CD4-positive, alpha-beta T cell treated with Interleukin-4 for 1 hour (primary cell): ENCODE measurements at regions not wholly inside any gene's neighbourhood (a gene's known extent, or its start where the extent isn't known, plus 50 kb on each side); places are given as distances from the start of the nearest gene placed in this dataset.

Source experiments
- DNase-seq, 2 donors: peaks; one replicate each; pipeline ENCODE4 v3.0.0-alpha.2; 2020 to 2022

DNA sequence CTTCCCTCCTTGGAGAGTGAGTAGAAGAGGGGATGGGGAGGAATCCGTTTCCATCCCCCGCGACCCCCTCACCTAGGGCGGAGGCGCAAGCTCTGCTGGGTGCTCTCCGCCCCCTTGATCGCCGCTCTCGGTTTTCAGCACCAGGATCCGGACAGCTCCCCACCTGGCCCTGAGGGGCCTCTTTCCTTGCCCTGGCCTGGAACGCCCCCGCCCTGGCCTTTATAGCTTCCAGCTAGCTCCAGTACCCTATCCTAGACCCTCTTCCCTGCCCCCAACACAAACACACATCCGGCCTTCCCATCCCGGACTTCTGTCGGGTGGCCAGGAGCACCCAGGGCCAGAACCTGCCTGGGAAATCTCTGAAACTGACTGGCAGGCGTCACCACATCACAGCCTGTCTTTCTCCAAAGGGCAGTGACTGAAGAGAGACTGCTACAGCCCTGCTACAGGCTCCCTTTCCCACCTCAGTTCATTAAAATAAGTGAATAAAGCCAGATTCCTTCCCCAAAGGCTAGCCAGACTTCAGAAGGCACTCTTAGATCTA, 72.3 kb upstream of the LEP start:
- DNase-seq: no peak

DNA sequence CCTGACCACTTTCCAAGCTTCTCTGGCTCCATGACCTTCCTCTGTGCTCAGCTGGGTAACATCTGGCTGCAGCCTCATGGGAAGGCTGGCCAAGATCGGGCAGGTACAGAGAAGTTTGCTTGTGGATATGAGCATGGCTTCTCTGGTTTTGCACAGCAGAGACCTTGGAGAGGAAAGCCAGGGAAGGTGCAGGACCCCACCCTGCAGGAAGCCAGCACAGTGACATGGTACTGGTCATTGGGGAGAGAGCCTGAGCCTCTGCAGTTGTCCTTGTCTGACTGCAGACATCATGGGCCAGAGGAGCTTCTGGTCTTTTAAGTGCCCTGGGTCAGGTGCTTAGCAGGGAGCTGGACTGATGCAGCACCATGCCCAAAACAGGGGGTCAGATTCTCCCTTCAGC, 70.6 kb upstream of the LEP start:
- DNase-seq: no peak

DNA sequence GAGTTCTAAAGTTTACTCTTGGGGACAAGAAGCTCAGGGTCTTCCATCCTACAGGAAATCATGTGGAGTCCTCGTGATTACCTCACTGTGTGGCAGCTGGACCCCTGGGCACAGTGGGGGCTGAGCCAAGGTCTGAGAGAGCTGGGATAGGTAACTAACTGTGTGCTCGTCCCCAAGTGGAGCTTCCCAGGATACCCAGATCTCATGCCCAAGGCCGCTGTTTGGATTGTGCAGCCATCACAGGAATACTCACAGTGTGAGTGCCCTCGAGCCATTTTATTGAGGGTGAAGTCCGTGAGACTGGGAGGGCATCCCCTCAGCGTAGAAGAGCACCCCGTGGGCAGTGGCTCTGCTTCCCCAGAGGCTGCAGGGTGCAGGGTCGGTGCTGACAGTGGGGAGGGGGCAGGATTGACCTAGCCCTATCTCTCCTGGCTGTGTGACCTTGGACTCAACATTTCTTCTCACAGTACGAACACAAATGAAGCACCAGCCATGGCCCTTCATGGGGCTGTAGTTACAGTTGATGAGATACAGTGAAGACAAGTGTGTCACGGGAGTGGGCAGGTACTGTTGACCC, 69.6 kb upstream of the LEP start:
- no peak for DNase-seq

DNA sequence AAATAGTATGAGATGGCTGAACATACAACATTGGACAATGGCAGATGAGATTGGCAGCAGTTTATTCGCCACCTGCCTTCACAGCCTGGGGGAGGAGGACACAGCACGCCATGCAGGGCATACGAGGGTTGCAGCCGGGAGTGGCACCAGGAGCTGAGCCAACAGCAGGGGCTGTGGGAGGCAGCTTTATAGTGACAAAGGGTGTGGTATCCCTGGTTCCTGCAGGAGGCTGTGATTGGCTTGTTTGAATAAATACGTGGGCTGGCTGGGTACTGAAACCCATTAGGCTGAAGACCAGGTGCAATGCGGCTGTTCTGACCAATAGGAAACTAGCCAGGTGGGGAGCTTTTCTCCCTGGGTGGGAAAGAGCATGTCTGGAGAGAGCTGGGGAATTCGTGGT, 68.9 kb upstream of the LEP start:
- no peak for DNase-seq

DNA sequence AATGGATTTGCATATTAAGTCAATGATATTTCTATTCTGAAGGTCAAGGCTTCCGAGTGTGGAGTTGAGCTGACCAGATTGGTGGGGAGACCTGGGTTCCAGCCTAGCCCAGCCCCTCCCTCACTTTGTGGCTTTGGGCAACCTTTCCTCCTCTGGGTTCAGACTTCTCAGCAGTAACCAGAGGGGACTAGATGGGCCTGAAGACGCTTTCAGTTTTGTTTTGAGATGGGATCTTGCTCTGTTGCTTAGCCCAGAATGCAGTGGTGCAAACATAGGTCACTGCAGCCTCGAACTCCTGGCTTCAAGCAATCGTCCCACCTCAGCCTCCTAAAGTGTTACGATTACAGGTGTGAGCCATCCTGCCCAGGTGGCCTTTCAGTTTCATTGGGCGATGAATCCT, 68.1 kb upstream of the LEP start:
- no peak for DNase-seq

DNA sequence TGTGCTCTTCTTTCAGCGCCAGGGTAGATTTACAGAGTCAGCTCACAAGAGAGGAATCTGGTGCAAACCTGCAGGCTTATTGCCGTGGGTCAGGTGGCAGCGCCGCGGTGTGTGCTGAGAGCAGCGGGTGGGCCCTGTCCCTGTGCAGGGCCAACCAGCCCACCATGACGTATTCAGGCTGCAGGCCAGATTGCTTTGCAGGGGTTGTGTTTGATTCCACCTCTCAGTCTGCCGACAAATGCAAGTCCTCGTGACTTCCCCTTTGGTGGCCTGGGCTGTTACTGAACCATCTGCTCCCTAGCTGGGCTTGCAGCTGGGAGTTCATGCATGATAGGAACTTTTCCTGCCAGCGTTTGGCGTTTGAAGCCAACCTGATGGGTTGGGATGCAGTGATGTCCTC, 66.7 kb upstream of the LEP start:
- no peak for DNase-seq

DNA sequence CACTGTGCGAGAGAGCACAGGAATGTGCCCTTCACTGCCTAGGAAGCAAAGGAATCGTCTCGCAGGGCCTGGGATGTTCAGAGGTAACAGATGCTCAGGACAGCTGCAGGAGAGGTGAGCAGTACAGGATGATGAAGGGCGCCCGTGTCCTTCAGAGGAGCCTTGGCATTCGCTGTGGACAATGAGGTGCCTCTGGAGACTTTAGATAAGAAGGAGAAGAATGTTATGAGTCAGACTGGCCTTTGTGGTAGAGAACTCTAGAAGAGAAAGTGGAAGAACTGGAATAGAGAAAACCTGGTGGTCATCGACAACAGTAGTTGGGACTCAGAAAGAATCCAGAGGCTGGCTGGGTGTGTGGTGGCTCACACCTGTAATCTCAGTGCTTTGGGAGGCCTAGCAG, 64.4 kb upstream of the LEP start:
- no peak for DNase-seq

DNA sequence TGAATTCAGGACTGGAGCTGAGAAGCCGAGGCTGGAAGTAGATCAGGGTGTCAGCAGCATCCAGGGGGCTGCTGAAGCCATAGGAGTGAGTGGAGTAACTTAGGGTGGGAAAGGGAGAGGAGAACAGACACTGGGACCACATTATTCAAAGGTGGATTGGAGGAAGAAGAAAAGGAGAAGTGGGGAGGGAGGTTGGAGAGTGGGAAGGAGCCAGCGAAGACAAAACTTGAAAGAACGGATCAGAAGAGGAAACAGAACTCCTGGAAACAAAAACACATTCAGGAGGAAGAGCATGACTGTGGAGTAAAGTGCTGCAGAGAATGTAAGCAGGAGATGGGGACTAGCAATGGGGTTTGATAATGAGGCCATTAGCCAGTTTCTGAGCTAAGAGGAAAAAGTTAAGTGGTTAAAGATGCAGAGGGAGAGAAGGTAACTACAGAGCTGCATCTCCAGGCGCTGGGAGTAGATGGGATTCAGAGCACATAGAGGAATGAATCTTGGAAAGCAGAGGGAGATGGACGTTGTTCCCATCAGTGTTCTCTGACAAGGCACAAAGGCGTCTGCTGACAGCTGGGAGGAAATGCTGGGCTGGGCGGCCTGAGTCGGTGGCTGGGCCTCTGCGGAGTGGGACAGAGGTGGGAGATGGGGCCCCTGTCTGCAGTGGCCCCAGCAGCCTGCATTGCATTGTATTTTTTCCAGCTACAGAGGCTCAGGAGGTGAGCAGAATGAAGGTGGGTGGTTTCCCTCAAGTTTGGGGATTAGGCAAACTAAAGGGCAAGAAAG, 63.1 kb upstream of the LEP start:
- no peak for DNase-seq

DNA sequence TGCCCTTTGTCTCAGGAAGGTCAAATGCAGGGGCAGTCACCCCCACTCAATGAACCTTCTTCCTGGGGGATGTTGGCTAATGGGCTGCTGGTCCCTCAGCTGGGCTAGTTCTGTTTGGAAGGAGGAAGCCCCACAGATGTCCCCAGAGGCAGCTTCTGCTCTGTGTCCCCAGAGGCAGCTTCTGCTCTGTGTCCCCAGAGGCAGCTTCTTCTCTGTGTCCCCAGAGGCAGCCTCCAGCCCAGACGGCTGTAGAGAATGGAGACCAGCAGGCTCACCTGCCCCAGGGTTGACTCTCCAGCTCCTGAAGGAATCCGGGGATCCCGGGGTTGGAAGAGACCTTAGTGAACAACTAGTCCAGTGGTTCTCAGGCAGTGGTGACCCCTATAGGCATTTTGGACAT, 62.5 kb upstream of the LEP start:
- peak in 1 of 2 donors; percentile 32 for DNase-seq

DNA sequence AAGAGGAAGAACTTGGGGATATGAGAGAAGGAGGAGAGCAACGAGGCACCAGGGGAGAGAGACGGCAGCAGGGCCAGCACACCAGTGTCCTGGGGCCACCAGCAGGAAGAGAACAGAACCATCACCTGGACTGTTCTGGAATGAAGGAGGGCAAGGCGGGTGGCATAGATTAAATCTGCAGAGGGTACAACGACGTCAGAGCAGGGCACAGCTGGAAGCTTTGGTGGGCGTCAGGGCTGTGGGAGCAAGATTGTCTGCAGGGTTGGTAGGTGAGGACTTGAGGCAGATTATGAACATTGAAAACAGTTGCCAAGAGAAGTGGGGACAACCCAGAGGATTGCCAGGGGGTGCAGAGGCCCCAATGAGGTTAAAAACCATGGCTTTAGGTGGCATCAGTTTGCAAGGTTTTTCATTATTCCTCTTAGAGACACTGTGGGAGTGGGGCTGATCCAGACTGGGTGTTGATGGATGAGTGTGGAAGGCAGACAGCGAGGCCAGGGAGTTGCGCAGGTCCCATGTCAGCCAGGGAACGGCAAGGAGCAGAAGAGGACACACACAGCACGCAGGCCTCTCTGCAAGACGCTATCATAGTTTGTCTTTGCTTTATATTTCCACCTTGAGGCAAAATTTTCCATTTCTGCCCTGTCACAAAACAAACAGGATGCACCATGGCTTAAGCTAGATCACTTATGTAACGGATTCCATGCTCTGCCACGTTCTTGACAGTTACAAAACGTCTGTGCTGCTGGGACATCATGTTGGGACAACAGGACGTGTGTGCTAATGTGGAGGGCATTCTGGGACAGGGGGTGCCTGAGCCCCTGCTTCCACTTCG, 52.5 kb upstream of the LEP start:
- peak in 1 of 2 donors; percentile 0 for DNase-seq

DNA sequence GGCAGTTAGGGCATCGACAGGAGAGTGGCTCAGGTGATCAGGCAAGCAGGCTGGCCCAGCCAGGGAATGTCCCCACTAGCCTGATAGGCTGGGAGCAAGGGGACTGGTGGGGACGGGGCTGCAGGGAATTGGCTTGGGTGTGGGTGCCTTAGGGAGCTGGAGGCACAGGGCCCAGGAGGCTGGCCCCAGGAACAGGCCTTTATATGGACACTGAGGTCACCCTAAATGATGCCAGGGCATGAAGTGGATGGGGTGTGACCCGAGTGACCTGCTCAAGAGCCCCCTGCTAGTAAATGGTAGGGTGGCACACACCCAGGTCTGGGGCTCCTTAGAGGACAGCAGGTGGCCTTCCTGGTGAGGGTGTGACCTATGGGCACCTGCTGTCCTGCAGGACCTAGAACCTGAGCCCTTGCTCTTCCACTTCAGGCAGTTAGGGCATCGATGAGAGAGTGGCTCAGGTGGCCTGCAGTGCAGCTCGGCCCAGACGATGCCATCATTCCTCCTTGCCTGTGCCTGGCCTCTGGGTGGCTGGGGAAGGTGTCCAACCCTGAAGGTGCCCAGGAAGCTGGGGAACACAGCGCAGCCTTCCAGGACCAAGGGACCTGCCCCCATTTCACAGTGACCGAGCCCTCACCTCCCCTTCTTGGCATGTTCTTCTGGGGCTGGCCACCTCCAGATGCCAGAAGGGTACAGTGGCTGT, 51.7 kb upstream of the LEP start:
- peak in 1 of 2 donors; percentile 5 for DNase-seq

DNA sequence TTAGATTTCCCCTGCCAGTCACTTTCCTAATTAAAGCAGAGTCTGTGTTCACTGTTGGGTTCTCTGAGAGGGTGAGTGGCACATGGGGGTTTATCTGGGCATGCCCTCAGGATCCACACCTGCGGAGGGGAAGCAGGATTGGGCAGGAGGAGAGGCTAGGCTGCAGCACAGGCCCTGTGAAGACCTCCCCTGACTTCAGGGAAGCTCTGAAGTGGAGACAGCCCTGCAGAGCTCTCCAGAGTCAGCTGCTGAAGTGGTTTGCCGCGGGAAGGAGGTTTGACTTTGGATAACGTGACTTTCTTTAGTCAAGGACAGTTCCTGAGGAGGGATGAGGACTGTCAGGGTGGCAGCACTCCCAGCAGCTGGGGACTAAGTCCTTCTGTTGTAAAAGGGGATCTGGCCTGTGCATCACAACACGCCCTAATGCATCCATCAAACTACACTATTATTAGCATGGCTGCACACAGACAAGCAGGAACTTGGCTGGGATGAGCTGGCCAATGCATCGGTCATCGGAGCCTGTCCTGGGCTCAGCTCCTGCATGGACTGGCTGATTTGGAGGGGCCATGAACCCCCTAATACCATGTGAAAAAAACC, 50.9 kb upstream of the LEP start:
- no peak for DNase-seq

DNA sequence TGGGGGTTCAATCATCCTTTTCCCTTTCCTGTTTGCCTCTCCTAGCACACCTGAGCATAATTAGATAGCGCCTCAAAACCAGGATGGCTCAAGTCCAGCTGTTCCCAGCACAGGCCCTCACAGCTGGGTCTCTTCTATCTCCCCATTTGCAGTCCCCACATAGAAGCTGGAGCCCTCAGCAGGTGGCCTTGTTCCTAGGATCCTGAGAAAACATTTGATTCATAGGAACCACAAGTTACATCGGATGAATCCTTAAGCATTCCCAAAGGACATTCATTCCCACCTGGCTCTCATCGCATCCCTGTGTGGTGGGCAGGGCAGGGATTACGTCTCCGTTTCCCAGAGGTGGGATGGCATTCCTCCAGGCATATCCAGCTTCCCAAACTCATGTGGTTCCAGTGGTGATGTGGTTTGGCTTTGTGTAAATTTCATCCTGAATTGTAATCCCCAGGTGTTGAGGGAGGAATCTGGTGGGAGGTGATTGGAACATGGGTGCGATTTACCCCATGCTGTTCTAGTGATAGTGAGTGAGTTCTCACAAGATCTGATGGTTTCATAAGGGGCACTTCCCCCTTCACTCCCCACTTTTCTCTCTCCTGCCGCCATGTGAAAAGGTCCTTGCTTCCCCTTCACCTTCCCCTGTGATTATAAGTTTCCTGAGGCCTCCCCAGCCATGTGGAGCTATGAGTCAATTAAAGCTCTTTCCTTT, 49.8 kb upstream of the LEP start:
- DNase-seq: no peak
